GM19397 (cell line): ENCODE measurements at regions not wholly inside any gene's neighbourhood (a gene's known extent, or its start where the extent isn't known, plus 50 kb on each side); places are given as distances from the start of the nearest gene placed in this dataset.
"Not testable (repeated sequence)": the region's sequence is repeated elsewhere in the genome, so short reads cannot be mapped to it uniquely, and the experiment has no call there.

Source experiments
- ATAC-seq: cut with Tn5 transposase; IDR thresholded peaks from one replicate; pipeline ENCODE4 v1.9.1; 2021; ENCODE audit warnings: mild to moderate bottlenecking, moderate library complexity; ENCODE audit not compliant: unreplicated experiment

DNA sequence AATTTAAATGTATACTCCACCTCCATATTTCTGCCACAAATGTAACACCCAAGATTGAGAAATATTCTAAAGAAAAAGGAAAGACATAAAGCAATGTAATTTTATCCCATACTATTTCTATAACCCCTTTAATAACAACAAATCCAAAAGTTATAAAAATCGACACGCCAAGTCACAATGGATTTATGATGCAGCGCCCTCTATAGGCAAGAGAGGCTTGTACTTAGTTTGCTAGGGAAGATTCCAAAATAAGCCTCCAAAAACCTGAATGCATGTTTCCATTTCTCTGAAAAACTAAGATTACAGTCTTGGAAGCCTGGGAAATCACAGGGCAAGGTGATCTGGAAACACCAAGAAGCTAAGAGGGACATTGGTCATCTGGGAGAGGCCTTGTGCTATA is 1389.3 kb downstream of the CDY2B start:
- no peak for ATAC-seq

DNA sequence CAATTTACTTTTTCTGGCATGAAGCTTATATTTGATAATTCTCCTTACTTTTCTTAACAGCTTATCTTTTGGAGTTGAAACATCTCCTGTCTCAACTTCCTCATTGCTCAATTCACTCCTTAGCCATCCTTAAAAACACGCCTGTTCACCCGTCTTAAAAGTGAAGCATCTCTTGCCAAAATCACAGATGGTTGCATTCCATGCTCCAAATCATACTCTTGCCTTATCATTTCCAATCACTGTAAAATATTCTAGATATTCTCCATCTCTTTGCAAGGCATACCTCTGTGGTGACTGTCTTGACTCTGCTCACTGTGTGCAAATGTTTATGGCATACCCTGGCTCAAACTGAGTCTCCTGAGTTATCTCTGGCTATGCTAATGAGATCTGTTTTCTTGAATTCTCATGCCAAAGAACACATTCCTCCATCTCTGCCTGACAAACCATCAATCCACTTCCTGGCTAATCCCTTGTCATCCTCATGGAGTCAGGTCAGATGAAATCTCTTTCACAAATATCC is 1393.3 kb downstream of the CDY2B start:
- ATAC-seq, result no peak

DNA sequence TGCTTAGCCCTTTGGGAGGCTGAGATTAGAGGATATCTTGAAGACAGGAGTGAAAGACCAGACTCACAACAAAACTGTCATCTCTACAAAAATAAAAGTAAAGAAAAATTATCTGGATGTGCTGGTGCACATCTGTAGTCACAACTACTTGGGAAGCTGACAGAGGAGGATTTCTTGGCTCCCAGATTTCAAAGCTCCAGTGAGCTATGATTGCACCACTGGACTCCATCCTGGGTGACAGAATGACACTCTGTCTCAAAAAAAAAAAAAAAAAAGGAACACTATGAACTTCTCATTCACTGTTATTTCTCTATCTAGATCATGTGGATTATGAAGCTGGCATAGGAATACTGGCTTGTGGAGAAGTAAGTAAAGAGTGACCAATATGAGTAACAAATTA is 1400.0 kb downstream of the CDY2B start:
- ATAC-seq, result no peak

DNA sequence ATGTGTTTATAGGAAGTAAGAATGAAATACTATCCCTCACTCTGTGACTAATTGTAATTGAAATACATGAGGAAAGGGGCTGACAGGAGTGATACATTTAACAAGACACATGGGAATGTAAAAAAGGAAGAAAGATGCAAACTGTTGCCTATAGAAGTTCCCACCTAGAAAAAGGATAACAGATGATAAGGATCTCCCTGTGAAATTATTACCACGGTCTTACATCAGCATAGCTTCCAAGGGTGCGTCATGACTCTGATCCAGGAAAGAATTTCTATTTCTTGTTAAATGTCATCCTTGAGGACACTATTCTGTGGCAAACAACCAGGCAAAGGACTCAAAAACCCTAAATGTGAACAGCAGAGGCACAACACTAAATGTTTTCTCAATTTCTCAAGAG is 1406.0 kb downstream of the CDY2B start:
- ATAC-seq, result no peak

DNA sequence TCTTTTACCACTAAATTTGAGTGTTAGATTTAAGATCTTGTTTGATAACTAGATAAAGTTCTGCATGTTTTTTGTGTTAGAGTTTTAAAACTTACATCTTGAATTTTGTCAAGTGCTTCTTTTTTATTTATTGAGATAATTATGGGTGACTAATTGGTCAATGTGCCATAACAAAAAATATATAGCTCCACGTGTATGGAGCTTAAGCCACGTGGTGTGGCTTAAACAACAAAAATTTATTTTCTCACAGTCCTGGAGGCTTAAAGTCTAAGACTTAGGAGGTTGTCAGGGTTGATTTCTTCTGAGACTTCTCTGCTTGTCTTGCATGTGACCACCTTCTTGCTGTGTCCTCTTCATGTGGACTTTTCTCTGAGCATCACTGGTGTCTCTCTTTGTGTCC is 1425.2 kb downstream of the CDY2B start:
- ATAC-seq, result no peak

DNA sequence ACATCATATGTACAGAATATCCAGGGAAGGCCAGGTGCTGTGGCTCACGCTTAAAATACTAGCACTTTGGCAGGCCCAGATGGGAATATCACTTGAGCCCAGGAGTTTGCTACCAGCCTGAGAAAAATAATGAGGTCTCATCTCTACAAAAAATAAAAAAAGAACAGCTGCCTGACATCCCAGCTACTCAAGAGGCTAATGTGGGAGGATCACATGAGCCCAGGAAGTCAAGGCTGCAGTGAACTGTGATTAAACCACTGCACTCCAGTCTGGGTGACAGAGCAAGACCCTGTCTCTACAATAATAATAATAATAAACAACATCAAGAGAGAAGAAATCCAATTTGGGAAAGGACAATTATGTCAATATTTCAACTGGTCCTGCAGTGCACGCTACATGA is 1433.9 kb downstream of the CDY2B start:
- no peak for ATAC-seq

DNA sequence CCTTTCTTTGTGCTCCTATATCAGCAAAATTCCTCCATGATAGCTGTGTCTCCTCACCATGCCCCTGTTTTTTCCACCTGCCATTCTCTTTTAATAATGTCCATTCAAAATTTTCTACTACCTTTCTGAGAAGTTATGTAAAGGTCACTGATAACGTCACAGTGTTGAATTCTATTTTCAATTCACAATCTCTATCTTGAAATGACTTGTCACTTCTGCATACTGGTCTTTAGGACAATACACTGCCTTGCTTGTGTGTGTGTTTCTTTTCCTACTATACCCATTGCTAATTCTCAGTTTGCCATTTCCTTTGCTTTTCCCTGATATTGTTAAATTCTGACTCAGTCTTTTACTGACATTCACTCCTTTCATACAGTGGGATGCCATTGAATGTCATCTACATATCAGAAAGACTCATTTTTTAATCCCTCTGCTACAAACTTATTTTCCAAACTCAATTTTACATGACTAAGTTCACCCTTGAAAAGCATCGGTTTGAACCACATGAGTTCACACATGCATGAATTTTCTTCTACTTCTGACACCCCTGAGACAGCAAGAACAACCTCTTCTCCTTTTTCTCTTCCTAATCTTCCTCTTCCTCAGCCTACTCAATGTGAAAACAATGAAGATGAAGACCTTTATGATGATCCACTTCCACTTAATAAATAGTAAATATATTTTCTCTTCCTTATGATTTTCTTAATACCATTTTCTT is 1470.7 kb downstream of the CDY2B start:
- not testable (repeated sequence) for ATAC-seq

DNA sequence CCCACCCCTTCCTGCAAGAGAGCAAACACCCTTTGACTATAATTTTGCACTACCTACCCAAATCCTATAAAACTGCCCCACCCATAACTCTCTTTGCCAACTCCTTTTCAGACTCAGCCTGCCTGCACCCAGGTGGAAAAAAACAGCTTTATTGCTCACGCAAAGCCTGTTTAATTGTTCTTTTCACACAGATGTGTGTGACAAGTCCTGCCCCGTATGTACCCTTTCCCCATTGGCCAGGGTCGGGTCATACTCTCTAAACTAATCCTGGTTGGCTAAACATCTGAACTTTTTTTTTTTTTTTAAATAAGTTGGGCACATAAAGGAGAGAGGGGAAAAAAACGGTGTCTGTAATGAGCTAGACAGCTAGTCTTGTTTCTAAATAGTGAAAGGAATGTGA is 1500.6 kb downstream of the CDY2B start:
- not testable (repeated sequence) for ATAC-seq

DNA sequence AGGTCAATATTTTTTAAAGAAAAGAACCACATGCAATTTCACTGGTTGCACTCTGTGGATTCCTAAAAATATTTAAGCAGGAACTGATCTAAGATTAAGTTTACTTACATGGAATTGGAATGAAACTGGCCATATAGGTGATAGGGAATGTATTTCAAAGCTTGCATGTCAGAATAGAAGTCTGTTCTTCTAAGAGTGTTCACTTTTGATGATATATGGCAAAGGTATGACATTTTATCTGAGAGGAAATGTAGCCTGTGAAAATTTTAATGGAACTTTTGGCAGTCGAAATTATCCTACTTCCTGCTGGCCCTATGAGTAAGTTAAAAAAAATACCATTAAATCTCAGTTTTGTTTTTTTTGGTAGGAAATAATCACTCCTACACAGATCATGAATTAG is 1538.4 kb downstream of the CDY2B start:
- not testable (repeated sequence) for ATAC-seq

DNA sequence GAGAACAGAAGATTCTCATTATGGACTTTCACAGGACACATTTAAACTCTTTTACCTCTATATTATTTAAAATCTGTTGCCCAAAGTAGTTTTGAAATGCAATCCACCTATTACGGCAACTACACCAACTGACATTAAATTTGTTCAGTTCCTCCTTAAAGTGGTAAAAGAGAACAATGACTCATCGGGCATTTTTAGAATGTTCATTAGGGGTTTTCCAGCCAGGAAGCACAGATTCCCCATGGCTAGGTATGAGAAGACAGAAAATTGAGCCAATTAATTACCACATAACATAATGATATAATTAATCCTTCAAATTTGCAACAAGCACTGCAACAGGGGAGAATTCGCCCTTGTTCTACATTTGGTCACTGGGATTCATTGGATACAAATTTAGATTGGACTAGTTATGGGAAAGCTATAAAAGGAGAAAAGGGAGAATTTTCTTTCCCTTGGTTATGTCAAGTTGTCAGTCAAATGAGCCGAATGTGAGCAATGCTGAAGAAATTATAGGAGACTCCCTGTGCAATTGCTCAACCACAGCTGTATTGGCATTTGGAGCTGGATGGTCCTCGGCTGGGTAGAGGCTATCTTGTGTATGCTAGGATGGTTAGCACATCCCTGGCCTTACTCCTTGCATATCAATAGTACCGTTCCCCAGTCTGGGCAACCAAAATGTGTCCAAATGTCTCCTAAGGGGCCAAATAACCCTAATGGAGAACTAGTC is 1549.8 kb downstream of the CDY2B start:
- ATAC-seq, result not testable (repeated sequence)

DNA sequence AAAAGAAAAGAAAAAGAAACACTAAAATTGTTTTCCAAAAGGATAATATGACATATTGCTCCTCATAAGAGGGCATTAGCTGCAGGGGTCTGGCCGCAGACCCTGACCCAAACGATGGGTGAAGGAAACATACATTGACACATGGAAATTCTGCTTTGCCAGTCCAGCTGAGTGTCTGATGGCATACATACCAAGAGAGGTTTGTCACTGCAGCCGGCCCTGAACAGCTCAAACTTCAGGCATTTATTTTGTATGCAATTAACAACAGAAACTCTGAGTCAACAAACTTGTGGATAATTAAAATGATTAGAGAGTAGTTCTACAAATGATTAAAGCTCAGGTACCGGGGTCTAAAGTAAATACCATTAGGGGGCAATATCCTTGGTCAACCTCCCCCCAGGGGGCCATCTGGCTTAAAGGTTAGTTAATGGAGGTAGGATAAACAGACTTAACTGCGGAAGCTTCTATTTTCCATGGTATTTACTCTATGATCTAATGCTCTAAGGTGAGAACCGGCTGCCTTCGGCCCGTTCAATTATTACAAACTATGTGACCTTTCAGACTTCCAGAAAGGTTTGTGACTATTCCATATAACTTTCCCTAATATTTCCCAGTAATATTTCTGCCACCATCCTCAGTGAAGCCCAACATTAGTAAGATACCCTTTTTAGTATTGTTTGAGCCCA is 1550.7 kb downstream of the CDY2B start:
- ATAC-seq, result not testable (repeated sequence)
